ENCODE measurements at regions not wholly inside any gene's neighbourhood (a gene's known extent, or its start where the extent isn't known, plus 50 kb on each side); places are given as distances from the start of the nearest gene placed in this dataset.

- no peak for TF ChIP-seq EZH2 (IDR thresholded peaks at IDR 0.05; ENCODE audit: borderline replicate concordance, low read depth, low read length, severe bottlenecking)
- TF ChIP-seq, protein P1, sequence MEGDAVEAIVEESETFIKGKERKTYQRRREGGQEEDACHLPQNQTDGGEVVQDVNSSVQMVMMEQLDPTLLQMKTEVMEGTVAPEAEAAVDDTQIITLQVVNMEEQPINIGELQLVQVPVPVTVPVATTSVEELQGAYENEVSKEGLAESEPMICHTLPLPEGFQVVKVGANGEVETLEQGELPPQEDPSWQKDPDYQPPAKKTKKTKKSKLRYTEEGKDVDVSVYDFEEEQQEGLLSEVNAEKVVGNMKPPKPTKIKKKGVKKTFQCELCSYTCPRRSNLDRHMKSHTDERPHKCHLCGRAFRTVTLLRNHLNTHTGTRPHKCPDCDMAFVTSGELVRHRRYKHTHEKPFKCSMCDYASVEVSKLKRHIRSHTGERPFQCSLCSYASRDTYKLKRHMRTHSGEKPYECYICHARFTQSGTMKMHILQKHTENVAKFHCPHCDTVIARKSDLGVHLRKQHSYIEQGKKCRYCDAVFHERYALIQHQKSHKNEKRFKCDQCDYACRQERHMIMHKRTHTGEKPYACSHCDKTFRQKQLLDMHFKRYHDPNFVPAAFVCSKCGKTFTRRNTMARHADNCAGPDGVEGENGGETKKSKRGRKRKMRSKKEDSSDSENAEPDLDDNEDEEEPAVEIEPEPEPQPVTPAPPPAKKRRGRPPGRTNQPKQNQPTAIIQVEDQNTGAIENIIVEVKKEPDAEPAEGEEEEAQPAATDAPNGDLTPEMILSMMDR (IDR thresholded peaks at IDR 0.05; ENCODE audit: borderline replicate concordance, extremely low read depth, low read length, poor library complexity, severe bottlenecking) = no peak
Observed at GRCh38 chr3:116870379-116870778, 160.8 kb downstream of the TUSC7 start.
